CD4-positive, alpha-beta memory T cell (primary cell): ENCODE measurements at regions not wholly inside any gene's neighbourhood (a gene's known extent, or its start where the extent isn't known, plus 50 kb on each side); places are given as distances from the start of the nearest gene placed in this dataset.

Experiments used
- CTCF ChIA-PET: fragments of 350-600 bp; sonication (Branson Sonifier 250); formaldehyde crosslinking; loops from one replicate; lab custom pipeline; 2021; ENCODE audit warnings: inconsistent platforms; ENCODE audit not compliant: partially characterized antibody; lab: Charles Lee
- POLR2A ChIA-PET: fragments of 350-600 bp; sonication (Branson Sonifier 250); formaldehyde crosslinking; loops from one replicate; lab custom pipeline; 2021; ENCODE audit not compliant: partially characterized antibody; lab: Charles Lee
- DNase-seq, 5 donors: peaks; one replicate each; pipeline versions ENCODE4 v3.0.0 to v3.0.0-alpha.2; 2020 to 2022; ENCODE audit warnings: mixed read lengths in 1 of 5
- H3K27ac ChIP-seq: one replicate; pipeline ENCODE4 v1.7.0; 2013; ENCODE audit warnings: low read depth, low read length
- H3K27me3 ChIP-seq: 2 replicates; pipeline ENCODE4 v1.7.0; 2013; ENCODE audit warnings: mild to moderate bottlenecking, low read length, moderate library complexity; ENCODE audit not compliant: insufficient read depth
- H3K36me3 ChIP-seq: 2 replicates; pipeline ENCODE4 v1.7.0; 2013; ENCODE audit warnings: mild to moderate bottlenecking, low read length, moderate library complexity; ENCODE audit not compliant: insufficient read depth
- H3K4me1 ChIP-seq: 2 replicates; pipeline ENCODE4 v1.7.0; 2013; ENCODE audit warnings: mild to moderate bottlenecking, low read length, moderate library complexity; ENCODE audit not compliant: insufficient read depth
- H3K4me3 ChIP-seq, 2 donors: one replicate each; pipeline ENCODE4 v1.7.0; 2013; ENCODE audit warnings: low read length in 2 of 2, mild to moderate bottlenecking in 1 of 2
- H3K9me3 ChIP-seq, 2 donors: one replicate each; pipeline ENCODE4 v1.7.0; 2013; ENCODE audit warnings: low read length in 2 of 2, control low read depth in 1 of 2; ENCODE audit not compliant: control insufficient read depth in 1 of 2
- H3K27ac Mint-ChIP-seq, 7 donors: one replicate each; pipeline ENCODE4 v1.8.0; 2020 to 2021; ENCODE audit warnings: mixed read lengths in 7 of 7, mild to moderate bottlenecking in 6 of 7, inconsistent platforms in 3 of 7, moderate library complexity in 3 of 7
- H3K27me3 Mint-ChIP-seq, 2 donors: one replicate each; pipeline ENCODE4 v1.8.0; 2020 to 2021; ENCODE audit warnings: mixed read lengths in 2 of 2
- H3K36me3 Mint-ChIP-seq, 2 donors: one replicate each; pipeline ENCODE4 v1.8.0; 2020 to 2021; ENCODE audit warnings: mixed read lengths in 2 of 2, inconsistent platforms in 1 of 2, mild to moderate bottlenecking in 1 of 2
- H3K4me1 Mint-ChIP-seq, 4 donors: one replicate each; pipeline ENCODE4 v1.8.0; 2020 to 2021; ENCODE audit warnings: mixed read lengths in 4 of 4, mild to moderate bottlenecking in 1 of 4
- H3K4me3 Mint-ChIP-seq, 8 donors: one replicate each; pipeline ENCODE4 v1.8.0; 2020 to 2021; ENCODE audit warnings: mixed read lengths in 8 of 8, mild to moderate bottlenecking in 7 of 8, moderate library complexity in 6 of 8, inconsistent platforms in 3 of 8
- H3K9me3 Mint-ChIP-seq, 8 donors: one replicate each; pipeline ENCODE4 v1.8.0; 2020 to 2021; ENCODE audit warnings: mixed read lengths in 8 of 8, mild to moderate bottlenecking in 5 of 8, inconsistent platforms in 3 of 8, moderate library complexity in 1 of 8
- intact Hi-C: fragments of 100-400 bp; cut with micrococcal nuclease; formaldehyde crosslinking; loops from one replicate; pipeline ENCODE4 v1.15.1; 2023

DNA sequence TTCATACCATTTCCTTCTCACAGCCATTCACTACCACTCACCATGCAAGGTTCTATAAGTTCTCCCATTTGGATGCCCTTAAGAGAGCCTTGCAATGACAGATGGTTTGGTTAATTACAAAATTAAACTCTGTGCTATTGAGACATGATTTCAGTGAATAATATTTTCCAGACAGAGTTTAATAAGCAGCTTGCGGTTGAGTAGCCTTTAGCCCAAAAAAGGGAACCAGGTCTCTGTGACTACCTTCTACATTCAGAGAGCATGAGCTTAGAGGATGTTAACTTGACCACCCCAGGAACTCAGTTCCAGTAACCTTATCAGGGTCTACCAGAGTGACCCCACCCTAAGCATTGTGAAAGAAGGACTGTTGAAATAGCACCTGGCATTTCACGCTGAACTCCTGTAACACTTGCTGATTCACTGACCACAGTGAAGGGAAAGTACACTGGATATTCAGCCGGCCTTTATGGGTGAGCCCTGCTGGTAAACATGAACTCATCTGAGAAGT lies 1173.1 kb upstream of the ZEB2 start:
- Histone ChIP-seq H3K9me3 (no peaks in the 10 kb centered on the region), H3K36me3 (no peaks in the 10 kb centered on the region), H3K4me1 (no peaks in the 10 kb centered on the region), H3K27ac (no peak overlapping the region), H3K4me3 (no peak overlapping the region), H3K27me3 (no peaks in the 10 kb centered on the region)
- Mint-ChIP-seq H3K27ac (no peak overlapping the region), H3K4me1 (no peaks in the 10 kb centered on the region), H3K36me3 (no peaks in the 10 kb centered on the region), H3K27me3 (no peaks in the 10 kb centered on the region), H3K9me3 (peaks cover 0 to 6% (median 0%) of the 10 kb centered on the region in 8 donors), H3K4me3 (no peak overlapping the region)
- ChIA-PET CTCF (no interaction called here), POLR2A (no interaction called here)
- no peak for DNase-seq
- intact Hi-C loops = no loop called here

DNA sequence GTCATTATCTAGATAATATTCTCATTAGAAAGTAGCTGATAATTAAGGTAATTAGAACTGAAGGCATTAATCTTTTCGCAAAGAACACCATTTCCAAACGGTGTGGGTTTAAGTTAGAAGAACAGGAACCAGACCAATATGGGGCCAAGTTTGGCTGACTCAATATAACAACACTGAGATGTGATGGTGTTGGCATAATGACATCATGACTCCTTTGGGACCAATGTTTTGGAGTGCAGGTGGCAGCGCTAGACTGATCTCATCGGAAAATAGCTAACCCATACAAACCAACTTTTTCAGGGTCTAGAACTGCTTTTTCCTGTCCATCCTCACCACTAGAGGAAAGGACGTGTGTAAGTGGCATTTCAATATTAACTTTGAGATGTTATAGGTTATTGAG lies 1171.7 kb upstream of the ZEB2 start:
- H3K27me3 ChIP-seq = no peaks in the 10 kb centered on the region
- H3K4me1 ChIP-seq = no peaks in the 10 kb centered on the region
- no peak overlapping the region for H3K27ac Mint-ChIP-seq
- no peak for DNase-seq
- no peaks in the 10 kb centered on the region for H3K27me3 Mint-ChIP-seq
- ChIA-PET CTCF (no interaction called here), POLR2A (no interaction called here)
- no peaks in the 10 kb centered on the region for H3K36me3 Mint-ChIP-seq
- no peak overlapping the region for H3K27ac ChIP-seq
- no peaks in the 10 kb centered on the region for H3K4me1 Mint-ChIP-seq
- no peak overlapping the region for H3K4me3 Mint-ChIP-seq
- H3K36me3 ChIP-seq = no peaks in the 10 kb centered on the region
- intact Hi-C loops = no loop called here
- no peak overlapping the region for H3K4me3 ChIP-seq
- H3K9me3 ChIP-seq = no peaks in the 10 kb centered on the region
- peaks cover 0 to 6% (median 0%) of the 10 kb centered on the region in 8 donors for H3K9me3 Mint-ChIP-seq

DNA sequence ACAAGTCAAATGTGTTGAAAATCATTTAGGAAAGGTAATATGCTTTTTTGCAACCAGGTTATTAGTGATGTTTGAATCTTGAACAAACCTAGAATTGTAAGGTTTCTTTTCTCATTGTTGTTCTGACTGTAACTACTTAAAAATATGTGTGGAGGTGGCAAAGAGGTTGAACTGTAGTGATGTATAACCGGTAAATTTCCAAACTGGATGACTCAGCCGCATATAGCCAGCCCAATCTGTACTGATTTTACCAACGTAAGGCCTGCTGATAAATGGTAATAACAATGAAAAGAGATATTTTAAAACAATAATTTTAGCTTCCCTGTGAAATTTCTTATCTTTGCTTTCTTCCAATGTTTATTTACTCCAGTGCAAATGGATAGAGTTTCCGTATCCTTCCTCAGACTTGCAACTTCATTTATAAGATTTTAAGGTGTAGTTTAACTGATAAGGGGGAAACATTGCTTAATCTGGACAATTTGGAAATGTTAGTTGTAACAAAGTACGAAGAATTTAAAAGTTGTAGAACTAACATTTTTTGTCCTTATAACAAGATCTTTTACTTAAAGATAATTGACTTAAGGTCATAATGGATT lies 1170.4 kb upstream of the ZEB2 start:
- POLR2A ChIA-PET = no interaction called here
- Mint-ChIP-seq H3K9me3 (peaks cover 0 to 6% (median 0%) of the 10 kb centered on the region in 8 donors), H3K36me3 (no peaks in the 10 kb centered on the region), H3K4me3 (no peak overlapping the region), H3K27ac (no peak overlapping the region), H3K27me3 (no peaks in the 10 kb centered on the region), H3K4me1 (no peaks in the 10 kb centered on the region)
- intact Hi-C loops = no loop called here
- no peak overlapping the region for H3K4me3 ChIP-seq
- H3K27ac ChIP-seq = no peak overlapping the region
- no peaks in the 10 kb centered on the region for H3K4me1 ChIP-seq
- no peaks in the 10 kb centered on the region for H3K9me3 ChIP-seq
- H3K27me3 ChIP-seq = no peaks in the 10 kb centered on the region
- no peaks in the 10 kb centered on the region for H3K36me3 ChIP-seq
- DNase-seq = no peak
- CTCF ChIA-PET = no interaction called here

DNA sequence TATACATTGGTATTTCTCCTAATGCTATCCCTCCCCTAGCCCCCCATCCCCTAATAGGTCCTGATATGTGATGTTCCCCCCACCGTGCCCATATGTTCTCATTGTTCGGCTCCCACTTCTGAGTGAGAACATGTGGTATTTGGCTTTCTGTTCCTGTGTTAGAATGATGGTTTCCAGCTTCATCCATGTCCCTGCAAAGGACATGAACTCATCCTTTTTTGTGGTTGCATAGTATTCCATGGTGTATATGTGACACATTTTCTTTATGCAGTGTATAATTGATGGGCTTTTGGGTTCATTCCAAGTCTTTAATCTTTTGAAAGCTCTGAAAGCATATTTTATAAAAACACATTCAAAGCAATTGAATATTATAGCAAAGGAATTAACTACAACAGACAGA lies 1169.4 kb upstream of the ZEB2 start:
- intact Hi-C loops = no loop called here
- no peak overlapping the region for H3K4me3 ChIP-seq
- no peaks in the 10 kb centered on the region for H3K36me3 Mint-ChIP-seq
- H3K4me1 Mint-ChIP-seq = no peaks in the 10 kb centered on the region
- ChIA-PET CTCF (no interaction called here), POLR2A (no interaction called here)
- H3K4me3 Mint-ChIP-seq = no peak overlapping the region
- H3K9me3 ChIP-seq = no peaks in the 10 kb centered on the region
- no peak overlapping the region for H3K27ac ChIP-seq
- no peak overlapping the region for H3K27ac Mint-ChIP-seq
- H3K4me1 ChIP-seq = no peaks in the 10 kb centered on the region
- H3K9me3 Mint-ChIP-seq = peaks cover 0 to 6% (median 0%) of the 10 kb centered on the region in 8 donors
- no peaks in the 10 kb centered on the region for H3K27me3 ChIP-seq
- no peaks in the 10 kb centered on the region for H3K36me3 ChIP-seq
- DNase-seq = no peak
- no peaks in the 10 kb centered on the region for H3K27me3 Mint-ChIP-seq

DNA sequence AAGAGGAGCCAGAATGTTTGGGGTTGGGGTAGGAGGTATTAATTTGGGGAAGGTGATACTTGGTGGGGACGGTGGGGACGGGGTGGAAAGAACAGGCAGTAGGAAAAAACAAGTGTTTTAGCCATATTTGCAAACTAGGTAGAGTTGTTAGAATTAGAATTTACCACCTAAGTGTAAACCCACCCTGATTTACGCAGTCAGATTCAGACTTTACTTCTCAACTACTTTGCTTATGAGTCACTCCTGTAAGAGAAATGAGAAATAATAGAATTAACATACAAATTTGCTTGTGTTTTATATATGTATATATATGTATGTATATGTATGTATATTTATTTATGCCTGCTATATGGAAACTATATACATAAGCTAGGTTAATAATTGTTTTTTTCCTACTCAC lies 1168.2 kb upstream of the ZEB2 start:
- no peaks in the 10 kb centered on the region for H3K36me3 Mint-ChIP-seq
- H3K4me1 ChIP-seq = no peaks in the 10 kb centered on the region
- POLR2A ChIA-PET = no interaction called here
- H3K36me3 ChIP-seq = no peaks in the 10 kb centered on the region
- no peak overlapping the region for H3K27ac Mint-ChIP-seq
- intact Hi-C loops = no loop called here
- peaks cover 0 to 4% (median 0%) of the 10 kb centered on the region in 8 donors for H3K9me3 Mint-ChIP-seq
- H3K27me3 ChIP-seq = no peaks in the 10 kb centered on the region
- no peak overlapping the region for H3K4me3 ChIP-seq
- H3K4me1 Mint-ChIP-seq = no peaks in the 10 kb centered on the region
- H3K27me3 Mint-ChIP-seq = no peaks in the 10 kb centered on the region
- H3K9me3 ChIP-seq = no peaks in the 10 kb centered on the region
- DNase-seq = no peak
- CTCF ChIA-PET = no interaction called here
- no peak overlapping the region for H3K27ac ChIP-seq
- H3K4me3 Mint-ChIP-seq = no peak overlapping the region

DNA sequence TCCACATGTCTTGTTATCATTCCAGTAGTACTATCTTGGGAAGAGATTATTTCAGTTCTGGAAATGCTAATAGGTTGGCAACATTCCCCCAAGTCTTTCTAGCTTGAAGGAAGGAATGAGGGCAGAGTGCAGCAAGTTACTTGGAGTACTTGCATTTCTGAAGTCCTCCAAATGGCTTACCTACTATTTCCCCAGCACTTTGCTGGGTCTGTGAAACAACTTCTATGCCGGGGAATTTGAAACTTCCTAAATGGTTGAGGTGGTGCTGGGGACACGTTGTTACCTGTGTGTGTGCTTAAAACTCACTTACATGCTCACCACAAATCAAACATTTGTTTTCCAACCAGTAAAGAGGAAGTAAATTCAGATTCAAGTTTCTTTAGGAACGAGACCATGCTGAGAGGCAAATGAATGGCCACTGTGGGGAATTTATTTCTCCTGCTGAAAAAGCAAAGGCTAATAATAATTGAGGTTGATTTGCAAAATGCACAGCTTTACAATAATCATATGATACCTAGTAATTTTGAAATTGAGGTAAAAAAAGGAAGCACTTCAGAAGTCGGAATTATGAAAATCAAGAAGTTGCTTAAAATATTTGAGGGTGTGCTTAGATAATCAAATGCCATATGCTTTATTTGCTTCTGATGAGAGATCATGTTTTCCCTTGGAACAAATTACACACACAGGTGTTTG lies 1167.7 kb upstream of the ZEB2 start:
- intact Hi-C loops = no loop called here
- H3K27me3 Mint-ChIP-seq = no peaks in the 10 kb centered on the region
- no peak overlapping the region for H3K27ac Mint-ChIP-seq

DNA sequence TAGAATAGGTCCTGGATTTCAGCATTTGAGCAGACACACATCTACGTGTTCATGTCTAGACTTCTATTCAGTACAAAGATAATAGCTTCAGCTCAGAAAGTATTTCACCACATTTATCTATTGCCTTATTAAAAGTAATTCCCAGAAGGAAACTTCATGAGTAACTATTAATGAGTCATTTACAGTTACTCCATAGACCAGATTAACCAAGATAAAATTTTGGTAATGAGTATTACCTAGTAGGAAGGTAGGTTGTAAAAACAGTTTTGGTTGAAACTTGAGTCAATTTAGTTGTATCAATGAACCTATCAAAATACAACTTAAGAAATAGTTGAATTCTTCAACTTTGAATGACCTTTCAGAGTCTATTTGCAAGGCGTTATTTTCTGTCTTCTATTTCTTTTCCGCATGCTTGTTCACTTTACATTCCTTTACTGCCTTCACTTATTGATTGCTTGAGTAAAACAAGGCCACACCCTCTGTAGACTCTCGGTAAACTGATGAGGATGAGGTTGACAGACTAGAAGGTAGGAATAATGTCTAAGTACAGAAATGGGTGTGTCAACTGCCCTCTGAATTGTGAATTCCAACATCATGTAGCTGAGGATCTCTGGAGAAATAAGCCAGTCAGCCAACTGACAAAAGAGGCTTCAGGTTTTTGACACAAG lies 1165.6 kb upstream of the ZEB2 start:
- H3K36me3 ChIP-seq = no peaks in the 10 kb centered on the region
- no peaks in the 10 kb centered on the region for H3K27me3 ChIP-seq
- H3K4me1 Mint-ChIP-seq = no peaks in the 10 kb centered on the region
- peak overlapping the region in 1 of 8 donors; percentile 21 for H3K4me3 Mint-ChIP-seq
- ChIA-PET CTCF (no interaction called here), POLR2A (no interaction called here)
- intact Hi-C loops = no loop called here
- H3K9me3 ChIP-seq = no peaks in the 10 kb centered on the region
- no peaks in the 10 kb centered on the region for H3K4me1 ChIP-seq
- no peak overlapping the region for H3K27ac Mint-ChIP-seq
- DNase-seq = no peak
- H3K4me3 ChIP-seq = no peak overlapping the region
- H3K27me3 Mint-ChIP-seq = no peaks in the 10 kb centered on the region
- no peak overlapping the region for H3K27ac ChIP-seq
- peaks cover 0 to 4% (median 0%) of the 10 kb centered on the region in 8 donors for H3K9me3 Mint-ChIP-seq
- H3K36me3 Mint-ChIP-seq = no peaks in the 10 kb centered on the region

More for the DNA sequence above, 1167.7 kb upstream of the ZEB2 start:
- Mint-ChIP-seq H3K4me3 (no peak overlapping the region), H3K9me3 (peaks cover 0 to 4% (median 0%) of the 10 kb centered on the region in 8 donors), H3K36me3 (no peaks in the 10 kb centered on the region), H3K4me1 (no peaks in the 10 kb centered on the region)
- DNase-seq = no peak
- CTCF ChIA-PET = no interaction called here
- no peaks in the 10 kb centered on the region for H3K36me3 ChIP-seq
- POLR2A ChIA-PET = no interaction called here
- H3K9me3 ChIP-seq = no peaks in the 10 kb centered on the region
- H3K4me3 ChIP-seq = no peak overlapping the region
- H3K4me1 ChIP-seq = no peaks in the 10 kb centered on the region
- H3K27ac ChIP-seq = no peak overlapping the region
- H3K27me3 ChIP-seq = no peaks in the 10 kb centered on the region
